ENCODE measurements at regions not wholly inside any gene's neighbourhood (a gene's known extent, or its start where the extent isn't known, plus 50 kb on each side); places are given as distances from the start of the nearest gene placed in this dataset.

GRCh38 chr9:26335116-26335515 lies 557.5 kb downstream of the CAAP1 start:
- TF ChIP-seq CTCF (IDR thresholded peaks at IDR 0.05), result no peak
- H3K4me1 ChIP-seq, result no peaks in the 10 kb centered on the region
- H3K27ac ChIP-seq, result no peak overlapping the region
- no peaks in the 10 kb centered on the region for H3K27me3 ChIP-seq
- WGBS, 2 donors, result 74 to 82% methylated on average over 2 of the region's 2 CpGs
- DNase-seq (no peak), ATAC-seq (no peak)
- no peaks in the 10 kb centered on the region for H3K9me3 ChIP-seq
- no peaks in the 10 kb centered on the region for H3K36me3 ChIP-seq
- no peak overlapping the region for H3K4me3 ChIP-seq
- intact Hi-C loops (cut with DNase I), result no loop called here

GRCh38 chr9:26334706-26335105 lies 557.9 kb downstream of the CAAP1 start:
- ATAC-seq (no peak), DNase-seq (no peak)
- Histone ChIP-seq H3K9me3 (no peaks in the 10 kb centered on the region), H3K36me3 (no peaks in the 10 kb centered on the region), H3K27ac (no peak overlapping the region), H3K4me3 (no peak overlapping the region), H3K27me3 (no peaks in the 10 kb centered on the region), H3K4me1 (no peaks in the 10 kb centered on the region)
- 86 to 90% methylated on average over 4 of the region's 4 CpGs for WGBS, 2 donors
- intact Hi-C loops (cut with DNase I), result no loop called here
- no peak for TF ChIP-seq CTCF (IDR thresholded peaks at IDR 0.05)

- Histone ChIP-seq H3K27ac (no peak overlapping the region), H3K9me3 (no peaks in the 10 kb centered on the region), H3K4me3 (no peak overlapping the region), H3K36me3 (no peaks in the 10 kb centered on the region), H3K4me1 (no peaks in the 10 kb centered on the region), H3K27me3 (peaks cover 0 to 9% (median 0%) of the 10 kb centered on the region in 7 donors)
- no peak for ATAC-seq
- 92 to 94% methylated on average over 3 of the region's 3 CpGs for WGBS, 2 donors
- intact Hi-C loops (cut with DNase I), result no loop called here
- no peak for TF ChIP-seq CTCF (IDR thresholded peaks at IDR 0.05)
- DNase-seq, result no peak
Observed at GRCh38 chr9:26331223-26331622, 561.4 kb downstream of the CAAP1 start.

- H3K27ac ChIP-seq, result no peak overlapping the region
- no peaks in the 10 kb centered on the region for H3K4me1 ChIP-seq
- ATAC-seq (no peak), DNase-seq (no peak)
- peaks cover 0 to 9% (median 0%) of the 10 kb centered on the region in 7 donors for H3K27me3 ChIP-seq
- no peak overlapping the region for H3K4me3 ChIP-seq
- no peak for TF ChIP-seq CTCF (IDR thresholded peaks at IDR 0.05)
- intact Hi-C loops (cut with DNase I), result loop anchor here in 1 of 10 donors (10.0 kb wide), 1 partner anchor 365 kb away; no protein-coding TSS in a partner anchor
- H3K36me3 ChIP-seq, result no peaks in the 10 kb centered on the region
- WGBS, 2 donors, result 77 to 87% methylated on average over 3 of the region's 3 CpGs
- no peaks in the 10 kb centered on the region for H3K9me3 ChIP-seq
Observed at GRCh38 chr9:26329974-26330373, 562.6 kb downstream of the CAAP1 start.
